GM12872 (cell line): ENCODE measurements at regions not wholly inside any gene's neighbourhood (a gene's known extent, or its start where the extent isn't known, plus 50 kb on each side); places are given as distances from the start of the nearest gene placed in this dataset.

Experiments used
- TF ChIP-seq, protein P1 (sequence below): IDR thresholded peaks from 3 replicates; pipeline ENCODE4 v1.5.1; 2011; ENCODE audit warnings: low read depth, mild to moderate bottlenecking, low read length, moderate library complexity; ENCODE audit not compliant: insufficient read depth

DNA sequence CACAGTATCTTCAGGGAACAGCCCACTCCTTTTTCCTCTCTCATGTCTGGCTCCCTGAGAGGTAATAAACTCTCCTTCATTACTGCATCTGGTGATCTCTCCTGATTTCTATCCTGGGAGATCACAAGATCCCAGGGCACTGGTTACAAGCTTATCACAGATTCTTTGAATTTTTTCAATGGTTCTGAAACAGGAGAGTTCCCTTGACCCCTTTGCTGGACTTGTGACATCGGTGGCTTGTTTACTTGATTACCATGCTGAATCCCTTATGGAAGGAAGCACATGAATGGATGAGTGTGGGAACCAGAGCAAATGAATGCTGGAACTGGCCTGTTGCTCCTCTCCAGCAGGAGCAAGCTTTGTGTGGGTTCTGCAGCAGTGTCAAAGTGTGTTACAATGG is 67.2 kb upstream of the HNMT start:
- TF ChIP-seq, protein P1, sequence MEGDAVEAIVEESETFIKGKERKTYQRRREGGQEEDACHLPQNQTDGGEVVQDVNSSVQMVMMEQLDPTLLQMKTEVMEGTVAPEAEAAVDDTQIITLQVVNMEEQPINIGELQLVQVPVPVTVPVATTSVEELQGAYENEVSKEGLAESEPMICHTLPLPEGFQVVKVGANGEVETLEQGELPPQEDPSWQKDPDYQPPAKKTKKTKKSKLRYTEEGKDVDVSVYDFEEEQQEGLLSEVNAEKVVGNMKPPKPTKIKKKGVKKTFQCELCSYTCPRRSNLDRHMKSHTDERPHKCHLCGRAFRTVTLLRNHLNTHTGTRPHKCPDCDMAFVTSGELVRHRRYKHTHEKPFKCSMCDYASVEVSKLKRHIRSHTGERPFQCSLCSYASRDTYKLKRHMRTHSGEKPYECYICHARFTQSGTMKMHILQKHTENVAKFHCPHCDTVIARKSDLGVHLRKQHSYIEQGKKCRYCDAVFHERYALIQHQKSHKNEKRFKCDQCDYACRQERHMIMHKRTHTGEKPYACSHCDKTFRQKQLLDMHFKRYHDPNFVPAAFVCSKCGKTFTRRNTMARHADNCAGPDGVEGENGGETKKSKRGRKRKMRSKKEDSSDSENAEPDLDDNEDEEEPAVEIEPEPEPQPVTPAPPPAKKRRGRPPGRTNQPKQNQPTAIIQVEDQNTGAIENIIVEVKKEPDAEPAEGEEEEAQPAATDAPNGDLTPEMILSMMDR = no peak

DNA sequence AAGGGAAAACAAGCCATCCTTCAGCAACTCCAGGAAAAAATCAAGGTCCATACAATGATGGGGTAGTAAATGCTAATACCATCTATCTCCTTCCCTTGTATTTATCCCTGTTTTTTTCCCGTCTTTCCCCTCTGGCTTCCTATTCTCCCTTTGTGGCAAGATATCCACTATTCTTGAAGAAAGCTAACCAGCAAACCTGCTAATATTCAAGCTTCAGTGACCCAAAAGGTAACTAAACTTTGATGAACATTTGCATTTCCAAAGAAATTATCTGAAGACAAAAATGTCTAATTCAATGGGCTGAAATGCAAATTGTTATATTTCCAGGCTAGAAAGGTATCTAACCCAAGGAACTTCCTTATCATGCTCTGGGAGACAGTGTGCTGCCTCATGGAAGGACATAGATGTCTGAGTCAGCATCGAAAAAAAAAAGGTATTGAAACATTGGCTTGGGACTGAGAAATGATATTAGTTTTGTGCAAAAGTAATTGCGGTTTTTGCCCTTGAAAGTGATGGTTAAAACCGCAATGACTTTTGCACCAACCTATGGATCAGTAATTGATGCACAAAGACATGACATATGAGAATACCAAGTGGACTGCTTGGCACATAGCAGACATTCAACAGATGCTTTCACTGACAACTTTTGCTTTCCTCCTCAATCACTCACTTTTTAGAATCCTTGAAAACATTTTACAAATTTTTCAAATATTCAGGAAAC is 63.7 kb upstream of the HNMT start:
- TF ChIP-seq, protein P1 = no peak

DNA sequence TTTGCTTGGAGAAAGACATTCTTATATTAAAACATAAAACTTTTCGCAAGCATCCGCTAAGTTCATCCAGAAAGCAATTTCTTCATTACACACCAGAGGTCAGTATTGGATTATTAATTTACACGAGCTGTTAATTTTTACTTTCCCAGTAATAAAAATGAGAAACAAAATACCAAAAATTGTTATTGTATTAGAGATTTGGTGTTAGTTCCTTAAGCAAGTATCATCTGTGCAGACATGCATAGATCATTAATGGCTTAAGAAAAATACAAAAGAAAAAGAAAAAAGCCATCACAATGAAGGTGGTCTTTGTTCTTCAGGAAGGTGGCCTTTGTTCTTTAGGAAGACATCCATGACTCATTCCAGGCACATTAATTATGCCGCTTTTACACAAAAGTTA is 53.6 kb upstream of the HNMT start:
- TF ChIP-seq, protein P1 = peak; percentile 32; the same call in 2 of the 3 replicates

DNA sequence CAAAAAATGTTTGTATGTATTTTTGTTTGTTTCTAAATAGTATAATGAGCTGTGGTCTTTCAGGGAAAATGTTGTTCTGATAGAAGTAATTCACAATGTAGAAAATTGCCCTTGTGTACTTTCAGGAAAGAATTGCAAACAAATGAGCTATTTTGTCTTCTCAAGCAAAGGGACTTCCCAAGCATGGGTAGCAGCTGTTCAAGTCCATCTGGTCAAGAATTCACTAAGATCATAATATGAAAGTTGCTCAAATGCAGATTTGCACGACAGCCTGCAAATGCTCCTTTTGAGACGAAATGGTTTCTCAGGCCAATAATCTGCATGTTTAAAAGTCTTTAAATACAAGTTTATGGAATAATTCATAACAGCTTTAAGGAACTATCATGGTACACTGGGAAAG is 51.9 kb upstream of the HNMT start:
- TF ChIP-seq, protein P1 = no peak

DNA sequence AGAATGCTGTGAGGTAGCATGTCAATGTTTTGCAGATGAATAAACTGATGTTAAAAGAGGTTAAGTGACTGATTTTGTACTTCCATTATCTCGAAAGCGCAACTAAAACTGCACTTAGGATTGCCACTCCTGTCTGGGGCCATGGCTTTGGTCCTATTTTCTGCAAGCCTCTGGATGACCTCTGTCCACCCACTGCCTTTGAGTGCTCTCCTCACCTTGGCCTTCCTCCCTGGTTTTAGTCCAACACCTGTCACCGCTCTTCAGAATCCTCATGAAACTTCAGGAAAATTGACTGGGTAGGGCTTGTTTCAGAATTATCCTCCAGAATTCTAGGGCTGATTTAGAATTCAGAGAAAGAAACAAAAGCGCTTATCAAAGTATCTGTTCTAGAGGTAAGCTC is 51.1 kb upstream of the HNMT start:
- TF ChIP-seq, protein P1 = no peak
